ENCODE measurements at regions not wholly inside any gene's neighbourhood (a gene's known extent, or its start where the extent isn't known, plus 50 kb on each side); places are given as distances from the start of the nearest gene placed in this dataset.
A peak's percentile ranks its signal among the peaks of the same experiment; 100 is the strongest.

GRCh38 chr1:232555494-232556210 is 74.3 kb downstream of the SIPA1L2 start:
- TF ChIP-seq NR1H2 (CRISPR knock-in tag; IDR thresholded peaks at IDR 0.05), result no peak
- no peak for TF ChIP-seq AFF4 (CRISPR knock-in tag; IDR thresholded peaks at IDR 0.05; ENCODE audit: borderline replicate concordance)
- TF ChIP-seq NFE2L1 (CRISPR knock-in tag; IDR thresholded peaks at IDR 0.05), result no peak
- no peak for TF ChIP-seq ATF6 (CRISPR knock-in tag; IDR thresholded peaks at IDR 0.05)
- no peak for TF ChIP-seq ZNF423 (CRISPR knock-in tag; IDR thresholded peaks at IDR 0.05)
- TF ChIP-seq RORB (CRISPR knock-in tag; IDR thresholded peaks at IDR 0.05), result no peak
- no peak for DNase-seq (ENCODE audit: low spot score)
- Mint-ChIP-seq H3K36me3 (no peaks in the 10 kb centered on the region), H3K27ac (peak overlapping the region; percentile 37), H3K4me1 (peaks cover 74% of the 10 kb centered on the region), H3K9me3 (no peaks in the 10 kb centered on the region), H3K27me3 (ENCODE audit: low read depth) (no peaks in the 10 kb centered on the region; the same call in 1 of the 2 replicates), H3K4me3 (no peak overlapping the region)
- CTCF ChIA-PET, result interaction anchor here (0.6 to 1.6 kb wide), 4 partner anchors 47 to 799 kb away, joined by 3 to 4 read pairs (median 3); no protein-coding TSS in a partner anchor
- peak; percentile 41 for ATAC-seq
- POLR2A ChIA-PET, result interaction anchor here (1.4 kb wide), 1 partner anchor 17 kb away, joined by 4 read pairs; no protein-coding TSS in a partner anchor

- CTCF ChIA-PET, result no interaction called here
- H3K4me3 Mint-ChIP-seq, result no peak overlapping the region
- TF ChIP-seq KAT7 (CRISPR knock-in tag; IDR thresholded peaks at IDR 0.05; ENCODE audit: borderline replicate concordance) (no peak), E2F1 (CRISPR knock-in tag; IDR thresholded peaks at IDR 0.05) (no peak), ARID4B (CRISPR knock-in tag; IDR thresholded peaks at IDR 0.05; ENCODE audit: borderline replicate concordance) (no peak), NR3C1 (CRISPR knock-in tag; conservative IDR thresholded peaks at IDR 0.05; ENCODE audit: low read depth) (no peak), NFE2L1 (CRISPR knock-in tag; IDR thresholded peaks at IDR 0.05) (no peak), NFATC4 (CRISPR knock-in tag; IDR thresholded peaks at IDR 0.05) (no peak)
- no peaks in the 10 kb centered on the region for H3K27me3 Mint-ChIP-seq (ENCODE audit: low read depth)
- H3K4me1 Mint-ChIP-seq, result peaks cover 81% of the 10 kb centered on the region
- no peak for DNase-seq (ENCODE audit: low spot score)
- no peaks in the 10 kb centered on the region for H3K36me3 Mint-ChIP-seq
- POLR2A ChIA-PET, result no interaction called here
- H3K27ac Mint-ChIP-seq, result peak overlapping the region; percentile 60; the same call in 1 of the 2 replicates
- ATAC-seq, result no peak
- no peaks in the 10 kb centered on the region for H3K9me3 Mint-ChIP-seq
These were observed 75.5 kb downstream of the SIPA1L2 start for GRCh38 chr1:232554409-232554808.
